GM06990 (cell line): ENCODE measurements at regions not wholly inside any gene's neighbourhood (a gene's known extent, or its start where the extent isn't known, plus 50 kb on each side); places are given as distances from the start of the nearest gene placed in this dataset.

Experiments
- DNase-seq: peaks from one replicate; pipeline ENCODE4 v3.0.0-alpha.2; 2011; ENCODE audit not compliant: insufficient read length; ENCODE audit errors: extremely low read depth
- H3K27me3 ChIP-seq: replicated peaks from 2 replicates; pipeline ENCODE4 v1.6.0; 2011; ENCODE audit warnings: low read length; ENCODE audit not compliant: control insufficient read depth, insufficient read depth
- H3K36me3 ChIP-seq: 2 replicates; pipeline ENCODE4 v1.5.1; 2011; ENCODE audit warnings: low read length; ENCODE audit not compliant: control insufficient read depth, insufficient read depth
- H3K4me3 ChIP-seq: replicated peaks from 2 replicates; pipeline ENCODE4 v1.5.1; 2011; ENCODE audit warnings: low read depth, mild to moderate bottlenecking, control low read depth, low read length
- CTCF ChIP-seq: IDR thresholded peaks from 2 replicates; pipeline ENCODE4 v1.5.1; 2011; ENCODE audit warnings: low read length, control low read depth, mild to moderate bottlenecking, inconsistent platforms; ENCODE audit not compliant: insufficient read depth, poor library complexity, severe bottlenecking

DNA sequence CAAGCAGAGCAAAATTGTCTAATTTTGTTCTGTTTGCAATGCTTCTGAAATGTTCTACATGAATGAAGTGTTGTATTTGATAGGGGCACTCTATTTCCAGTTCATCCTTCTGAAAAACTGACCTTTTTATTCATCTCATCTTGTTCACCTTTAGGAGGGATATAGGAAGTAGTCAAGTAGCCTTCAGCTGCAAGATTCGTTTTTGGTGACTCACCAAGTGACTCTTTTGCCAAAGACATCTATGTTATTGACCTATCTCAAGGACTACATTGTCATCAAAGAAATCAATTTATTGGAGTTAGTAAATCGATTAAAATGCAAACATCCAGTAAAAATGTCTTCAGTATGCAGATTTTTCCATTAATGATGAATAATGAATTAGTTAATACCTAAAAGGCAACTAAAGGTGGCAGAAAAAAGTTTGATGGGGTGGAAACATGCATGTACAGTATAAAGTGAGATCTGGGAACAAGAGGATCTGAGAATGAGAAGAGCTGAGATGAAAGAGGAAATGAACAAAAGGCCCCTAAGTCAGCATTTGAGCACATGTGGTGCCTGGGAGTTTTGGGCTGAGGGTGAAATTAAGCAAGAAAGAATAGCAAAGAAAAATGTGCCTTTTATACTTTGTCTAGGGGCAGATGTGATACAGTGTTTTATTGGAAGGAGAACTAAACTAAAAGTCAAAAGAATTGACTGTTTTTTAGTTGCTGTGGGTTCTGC lies 255.1 kb upstream of the LINC00305 start:
- Histone ChIP-seq H3K4me3 (no peak overlapping the region), H3K36me3 (no peaks in the 10 kb centered on the region), H3K27me3 (no peaks in the 10 kb centered on the region)
- no peak for DNase-seq
- TF ChIP-seq CTCF: no peak

- Histone ChIP-seq H3K4me3 (no peak overlapping the region), H3K27me3 (no peaks in the 10 kb centered on the region), H3K36me3 (no peaks in the 10 kb centered on the region)
- DNase-seq: no peak
- no peak for TF ChIP-seq CTCF
These were observed 253.7 kb upstream of the LINC00305 start for GRCh38 chr18:64402636-64403035.

DNA sequence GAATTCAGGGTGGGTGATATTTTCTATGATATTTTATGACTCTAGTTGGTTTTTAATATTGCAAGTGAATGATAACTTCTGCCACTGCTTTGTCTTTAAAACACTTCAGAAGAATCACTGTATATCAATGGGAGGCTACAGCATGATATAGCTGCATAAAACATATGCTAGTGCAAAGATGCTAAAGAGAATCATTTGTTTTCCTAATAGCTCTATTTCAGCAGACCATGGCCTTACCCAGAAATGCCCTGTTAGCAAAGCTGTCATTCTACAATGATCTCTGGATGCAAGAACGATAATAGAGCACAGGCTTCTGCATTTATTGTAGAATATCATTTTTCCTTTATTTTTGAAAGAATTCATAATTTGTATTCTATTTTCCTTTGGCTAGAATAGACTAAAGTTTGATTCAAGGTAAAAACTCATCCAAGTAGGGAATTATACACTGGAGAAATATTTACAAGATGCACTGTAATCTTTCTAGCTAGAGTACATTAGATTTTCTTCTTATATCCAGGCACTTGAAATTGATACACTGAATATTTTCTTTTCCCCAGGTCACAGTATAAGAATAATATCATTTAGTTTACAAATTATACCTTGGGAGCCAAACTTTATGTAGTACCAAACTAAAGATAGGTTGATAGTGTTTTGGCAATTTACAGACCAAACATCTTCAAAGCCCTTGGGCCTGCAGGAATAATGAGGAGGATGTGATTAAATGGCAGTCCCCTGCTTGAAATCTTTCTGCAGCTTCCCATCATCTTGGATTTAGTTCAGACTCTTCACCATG lies 252.6 kb upstream of the LINC00305 start:
- no peaks in the 10 kb centered on the region for H3K27me3 ChIP-seq
- H3K36me3 ChIP-seq: no peaks in the 10 kb centered on the region
- H3K4me3 ChIP-seq: no peak overlapping the region
- no peak for TF ChIP-seq CTCF
- DNase-seq: no peak

GRCh38 chr18:64399566-64399965 lies 250.7 kb upstream of the LINC00305 start:
- Histone ChIP-seq H3K27me3 (no peaks in the 10 kb centered on the region), H3K4me3 (no peak overlapping the region), H3K36me3 (no peaks in the 10 kb centered on the region)
- no peak for DNase-seq
- TF ChIP-seq CTCF: no peak

- no peak for DNase-seq
- no peaks in the 10 kb centered on the region for H3K27me3 ChIP-seq
- H3K36me3 ChIP-seq: no peaks in the 10 kb centered on the region
- no peak overlapping the region for H3K4me3 ChIP-seq
- TF ChIP-seq CTCF: no peak
These were observed 249.4 kb upstream of the LINC00305 start for GRCh38 chr18:64398320-64398719.
